Left cardiac atrium (tissue), 4 donors: ENCODE measurements at regions not wholly inside any gene's neighbourhood (a gene's known extent, or its start where the extent isn't known, plus 50 kb on each side); places are given as distances from the start of the nearest gene placed in this dataset.
"Not testable (repeated sequence)": the region's sequence is repeated elsewhere in the genome, so short reads cannot be mapped to it uniquely, and the experiment has no call there.

Experiments
- ATAC-seq, 2 donors: fragments of 200-7000 bp; cut with Tn5 transposase; one replicate each; pipeline ENCODE4 v1.9.1; 2020; ENCODE audit warnings: mild to moderate bottlenecking in 2 of 2, moderate library complexity in 2 of 2
- DNase-seq: peaks from one replicate; pipeline ENCODE4 v3.0.0-alpha.2; 2020
- intact Hi-C, 2 donors: fragments of 100-400 bp; cut with DNase I; formaldehyde crosslinking; loops; one replicate each; pipeline versions ENCODE4 v1.14.1 to v1.15.1; 2022 to 2023
- donor health status: DM: no; HTN: yes; CAD: no.
- donor health status: DM: no; HTN: yes; CAD: no; lungs with severe emphysema.
- donor health status: DM: yes; HTN: yes; CAD: no.
- donor health status: Dilated cardiomyopathy.

DNA sequence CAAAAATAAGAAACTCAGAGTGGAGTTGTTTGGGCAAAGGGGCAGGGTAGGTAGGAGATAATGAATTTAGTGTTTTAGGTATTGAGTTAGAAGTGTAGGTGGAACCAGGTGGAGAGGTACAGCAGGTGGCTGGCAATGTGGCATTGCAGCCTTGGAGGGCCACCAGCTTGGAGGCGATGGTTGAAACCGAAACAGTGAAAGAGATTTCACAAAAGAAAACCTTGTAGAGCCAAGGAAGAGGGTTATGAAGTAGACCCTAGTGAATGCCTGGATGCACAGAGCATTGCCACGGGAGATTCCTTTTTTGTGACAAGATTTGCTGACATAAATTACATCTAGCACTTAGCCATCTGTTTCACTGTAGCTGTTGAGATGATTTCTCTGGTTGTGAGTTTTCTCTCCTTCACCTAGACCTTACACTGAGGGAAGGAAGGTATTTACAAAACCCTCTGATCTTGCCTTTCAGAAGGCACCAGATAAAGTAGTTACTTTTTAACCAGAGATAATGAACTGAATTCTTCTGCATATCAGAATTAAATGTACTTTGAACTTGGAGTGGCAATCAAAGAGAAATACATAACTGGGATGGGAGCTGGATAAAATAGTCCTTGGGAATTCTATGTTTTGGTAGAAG lies 104.1 kb upstream of the CASK start:
- ATAC-seq (no peak), DNase-seq (no peak)
- intact Hi-C loops = no loop called here

DNA sequence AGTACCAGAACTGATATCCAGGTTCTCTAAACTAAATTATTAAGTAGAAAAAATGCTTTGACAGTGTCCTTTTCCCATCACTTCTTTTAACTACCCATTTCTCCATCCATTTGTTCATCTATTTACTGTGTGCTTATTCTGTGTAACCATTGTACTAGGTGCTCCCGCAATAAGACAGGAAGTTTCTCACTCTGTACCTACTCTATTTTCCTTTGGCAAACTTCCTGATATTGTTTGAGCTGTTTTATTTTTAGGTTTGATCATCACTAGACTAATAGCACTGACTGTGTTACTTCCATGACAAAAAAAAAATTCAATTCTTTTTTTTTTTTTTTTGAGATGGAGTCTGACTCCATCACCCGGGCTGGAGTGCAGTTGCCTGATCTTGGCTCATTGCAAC lies 102.5 kb upstream of the CASK start:
- no peak for ATAC-seq
- intact Hi-C loops = no loop called here
- DNase-seq = no peak

DNA sequence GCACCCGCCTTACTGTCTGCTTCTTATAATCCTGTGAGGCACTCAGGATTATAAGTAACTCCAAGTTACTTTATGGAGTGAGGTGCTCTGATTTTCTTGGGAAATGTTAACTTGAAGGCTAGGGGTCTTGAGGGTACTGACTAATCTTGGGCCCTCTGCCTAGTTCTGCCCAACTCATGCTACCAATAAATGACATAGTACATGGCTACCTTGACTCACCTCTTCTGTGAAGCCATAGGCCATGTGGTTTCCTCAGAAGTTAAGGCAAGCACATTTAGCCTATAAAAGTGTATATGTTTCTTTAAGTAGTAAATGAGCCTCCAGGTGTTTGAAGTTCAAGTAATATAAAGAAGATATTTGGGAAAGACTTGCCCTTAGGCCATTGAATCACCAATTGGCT lies 99.8 kb upstream of the CASK start:
- intact Hi-C loops = no loop called here

DNA sequence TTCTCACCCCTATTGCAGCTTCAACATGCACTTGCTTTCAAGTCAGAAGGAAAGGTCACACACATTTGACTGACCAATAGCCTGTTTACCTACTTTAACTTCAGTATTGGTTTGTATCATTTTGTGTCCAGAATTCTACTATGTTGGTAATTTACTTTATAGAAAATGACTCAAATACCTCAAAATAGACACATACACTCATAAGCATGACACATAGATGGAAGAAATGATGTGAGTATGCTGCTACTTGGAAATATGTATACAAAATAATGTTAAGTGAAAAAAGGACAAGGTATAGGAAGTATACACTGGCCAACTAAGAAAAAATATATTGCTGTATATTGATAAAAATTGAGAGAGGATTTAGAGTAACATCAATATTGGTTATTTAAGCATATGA lies 98.8 kb upstream of the CASK start:
- DNase-seq (no peak), ATAC-seq (no peak)
- intact Hi-C loops = no loop called here

More for the DNA sequence above, 99.8 kb upstream of the CASK start:
- no peak for ATAC-seq
- DNase-seq = no peak

DNA sequence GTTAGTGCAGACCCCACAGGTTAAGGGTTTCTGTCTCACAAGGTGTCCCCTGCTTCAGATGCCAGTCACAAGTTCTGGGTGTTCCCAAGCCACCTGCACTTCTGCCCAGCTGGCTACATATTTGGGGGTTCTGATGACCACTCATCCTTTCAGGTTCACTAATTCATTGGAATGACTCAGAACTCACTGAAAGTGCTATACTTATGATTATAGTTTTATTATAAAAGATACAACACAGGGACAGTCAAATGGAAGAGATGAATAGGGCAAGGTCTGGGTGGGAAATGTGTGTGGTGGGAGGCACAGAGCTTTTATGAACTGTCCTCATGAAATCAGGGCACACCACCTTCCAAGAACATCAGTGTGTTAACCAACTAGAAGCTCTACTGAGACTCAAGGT lies 97.7 kb upstream of the CASK start:
- intact Hi-C loops = no loop called here
- DNase-seq (no peak), ATAC-seq (no peak)

DNA sequence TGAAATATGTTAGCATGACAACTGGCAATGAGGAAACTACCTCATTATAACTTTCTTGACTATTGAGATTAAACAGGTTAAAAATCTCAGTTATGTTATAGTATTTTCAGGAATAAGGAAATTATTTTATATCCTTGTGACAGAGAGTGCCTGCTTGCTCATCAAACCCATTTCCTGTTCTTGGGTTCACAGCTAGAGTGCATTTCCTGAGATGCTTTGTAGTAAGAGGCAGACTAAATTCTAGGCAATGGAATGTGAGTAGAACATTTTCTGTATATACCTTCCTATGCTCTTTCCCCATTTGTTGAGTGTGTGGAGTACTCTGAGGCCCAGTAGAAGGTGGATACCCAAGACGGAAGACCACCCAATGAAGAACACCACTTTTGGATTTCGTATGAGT lies 96.9 kb upstream of the CASK start:
- intact Hi-C loops = no loop called here
- DNase-seq (no peak), ATAC-seq (no peak)

DNA sequence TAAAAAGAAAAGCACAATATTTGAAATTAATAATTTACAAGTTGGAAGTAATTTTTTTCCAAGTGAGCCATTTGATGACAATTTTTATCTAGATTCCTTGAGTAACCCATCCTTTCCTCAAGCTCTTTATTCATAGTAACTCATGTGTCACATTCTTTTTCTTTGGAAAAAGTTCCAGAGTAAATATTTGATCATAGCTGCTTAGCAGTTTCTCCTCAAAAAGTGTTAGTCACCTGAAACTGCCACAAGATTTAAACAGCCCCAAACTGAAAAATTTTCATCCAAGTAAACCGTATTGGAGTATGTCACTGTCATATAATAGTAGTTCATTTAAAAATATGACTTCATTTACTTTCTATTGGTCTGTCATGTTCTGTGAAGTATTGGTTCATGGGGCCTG lies 94.6 kb upstream of the CASK start:
- intact Hi-C loops = no loop called here
- ATAC-seq (no peak), DNase-seq (no peak)

DNA sequence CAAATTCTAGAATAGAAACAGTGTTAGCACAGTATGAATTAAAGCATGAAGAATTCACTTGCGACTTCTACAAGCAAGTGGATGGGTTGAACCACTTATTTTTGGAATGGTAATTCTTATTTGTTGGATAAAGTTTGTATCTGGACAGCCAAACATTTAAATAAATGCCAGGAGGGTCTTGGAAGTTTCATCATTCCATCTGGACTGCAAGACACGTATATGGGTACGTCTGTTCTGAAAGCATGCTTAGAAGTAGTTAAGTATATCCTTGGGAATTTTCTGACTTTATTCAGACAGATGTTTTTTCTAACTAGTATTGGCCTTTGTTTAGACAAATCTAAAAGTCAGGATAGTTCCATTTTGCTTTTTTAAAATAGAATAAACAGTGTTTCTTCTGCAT lies 77.5 kb upstream of the CASK start:
- DNase-seq (no peak), ATAC-seq (no peak)
- intact Hi-C loops = no loop called here

DNA sequence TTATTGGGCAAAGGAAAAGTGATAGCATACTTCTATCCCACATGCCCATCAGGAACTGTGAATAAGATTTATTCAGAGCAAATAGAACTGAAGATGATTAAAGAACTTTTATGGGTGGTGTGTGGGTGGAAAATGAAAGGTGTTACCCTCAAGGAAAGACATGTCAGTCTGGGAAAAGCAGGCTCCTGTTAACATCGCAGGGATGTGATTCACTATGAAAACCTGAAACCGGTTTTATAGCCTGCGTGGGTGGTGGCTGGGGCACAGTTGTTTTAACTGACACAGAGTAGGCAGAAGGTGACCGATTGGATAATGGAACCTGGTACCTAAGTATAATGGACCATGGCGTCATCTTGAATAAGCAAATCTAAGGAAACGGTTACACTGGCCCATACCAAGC lies 61.3 kb upstream of the CASK start:
- ATAC-seq (no peak), DNase-seq (no peak)
- intact Hi-C loops = no loop called here

DNA sequence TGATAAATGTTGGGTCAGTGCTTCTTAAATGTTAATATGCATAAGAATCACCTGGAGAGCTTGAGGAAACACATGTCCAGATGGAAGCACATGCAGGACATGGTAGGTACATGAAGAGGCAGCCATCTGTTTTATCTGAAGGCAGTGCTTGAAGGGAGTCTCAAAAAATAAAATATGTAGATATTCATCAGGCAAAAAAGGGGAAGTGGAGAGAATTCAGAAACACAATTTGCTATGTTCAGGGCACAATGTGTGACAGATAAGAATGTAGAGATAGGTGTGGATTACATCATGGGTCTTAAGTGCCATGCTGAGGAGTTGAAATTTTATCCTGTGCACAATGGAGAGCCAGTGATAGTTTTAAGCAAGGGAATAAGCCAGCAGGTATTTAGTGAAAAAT lies 59.6 kb upstream of the CASK start:
- DNase-seq = no peak
- intact Hi-C loops = no loop called here
- no peak for ATAC-seq

DNA sequence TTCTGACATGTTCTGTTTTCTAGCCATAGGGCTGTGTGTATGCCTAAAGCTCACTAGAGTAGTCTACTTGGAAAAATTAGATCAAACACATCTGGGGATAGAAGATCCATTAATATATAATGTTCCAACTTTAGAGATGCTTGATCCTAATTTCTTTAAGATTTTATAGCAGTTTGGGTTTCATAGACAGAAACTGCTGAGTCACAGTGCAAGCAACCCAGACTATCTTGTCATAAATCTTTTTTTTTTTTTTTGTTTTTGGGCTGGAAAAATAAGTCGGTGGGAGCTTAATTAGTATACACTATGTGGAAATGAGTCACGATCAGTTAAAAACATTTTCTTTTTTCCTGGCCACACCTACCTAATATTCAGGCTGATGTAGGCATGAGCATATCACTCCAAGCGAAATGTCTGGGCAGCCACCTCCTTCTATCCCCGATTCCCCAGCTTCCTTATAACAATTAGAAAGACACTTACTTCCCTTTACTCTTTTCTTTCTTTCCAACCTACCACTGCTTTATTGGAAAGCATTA lies 58.2 kb upstream of the CASK start:
- intact Hi-C loops = no loop called here
- ATAC-seq = no peak
- DNase-seq = no peak

DNA sequence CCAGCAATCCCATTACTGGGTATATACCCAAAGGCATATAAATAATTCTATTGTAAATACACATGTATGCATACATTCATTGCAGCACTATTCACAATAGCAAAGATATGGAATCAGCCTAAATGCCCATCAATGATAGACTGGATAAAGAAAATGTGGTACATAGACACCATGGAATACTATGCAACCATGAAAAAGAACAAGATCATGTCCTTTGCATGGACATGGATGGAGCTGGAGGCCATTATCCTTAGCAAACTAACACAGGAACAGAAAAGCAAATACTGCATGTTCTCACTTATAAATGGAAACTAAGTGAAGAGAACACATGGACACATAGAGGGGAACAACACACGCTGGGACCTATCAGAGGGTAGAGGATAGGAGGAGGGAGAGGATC lies 51.3 kb upstream of the CASK start:
- intact Hi-C loops, ATAC-seq, DNase-seq: not testable (repeated sequence)

DNA sequence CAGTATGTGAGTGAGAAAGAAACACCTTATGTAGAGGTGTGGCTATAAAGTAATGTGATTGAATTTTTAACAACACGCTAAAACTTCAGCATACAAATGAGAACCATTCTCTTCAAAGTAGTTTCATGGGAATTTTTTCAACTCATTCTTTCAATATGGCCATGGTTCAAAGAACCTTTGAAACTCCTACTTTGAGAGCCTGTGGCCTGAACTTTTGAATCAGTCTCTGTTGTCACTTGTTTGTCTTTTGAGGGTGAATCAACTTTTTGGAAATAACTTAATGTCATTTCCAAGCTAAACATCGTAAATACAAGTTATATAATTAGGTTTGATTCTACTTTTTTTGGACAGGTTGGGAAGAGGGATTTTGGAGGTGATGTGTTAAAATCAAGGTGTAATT lies 49.9 kb upstream of the CASK start:
- ATAC-seq (no peak), DNase-seq (no peak)
- intact Hi-C loops = no loop called here
